ENCODE measurements at regions not wholly inside any gene's neighbourhood (a gene's known extent, or its start where the extent isn't known, plus 50 kb on each side); places are given as distances from the start of the nearest gene placed in this dataset.

DNA sequence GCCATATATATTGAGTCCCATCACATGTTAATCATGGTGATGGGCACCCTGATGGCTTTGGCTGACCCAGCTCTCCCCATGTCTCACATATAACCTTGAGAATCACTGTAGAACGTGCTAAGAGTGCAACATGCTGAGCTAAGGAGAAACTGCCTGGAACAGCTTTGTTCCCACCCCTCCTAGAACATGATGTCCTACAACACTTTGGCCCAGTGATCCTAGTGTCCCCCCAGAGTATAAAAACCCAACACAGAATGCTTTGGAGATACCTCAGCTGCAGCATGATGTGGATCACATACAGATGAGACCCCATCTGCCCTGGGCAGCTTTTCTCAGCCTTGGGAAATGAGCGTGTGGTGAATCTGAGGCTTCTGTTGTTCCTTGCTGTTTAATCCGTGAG lies 343.5 kb downstream of the NFIB start:
- Histone ChIP-seq H4K20me1 (replicated peaks; ENCODE audit: control insufficient read depth, extremely low read depth, insufficient read depth, low read length) (no peaks in the 10 kb centered on the region), H3K36me3 (ENCODE audit: control insufficient read depth in 2 of 2, extremely low read depth in 1 of 2, insufficient read depth in 2 of 2, low read length in 2 of 2) (no peaks in the 10 kb centered on the region), H3K27ac (ENCODE audit: insufficient read depth, low read depth, low read length) (no peak overlapping the region), H3K9me1 (replicated peaks; ENCODE audit: control insufficient read depth, extremely low read depth, insufficient read depth, low read length) (no peaks in the 10 kb centered on the region), H3K27me3 (ENCODE audit: control insufficient read depth in 2 of 2, insufficient read depth in 2 of 2, low read length in 2 of 2) (no peaks in the 10 kb centered on the region), H3K9ac (replicated peaks; ENCODE audit: extremely low read depth, insufficient read depth, low read length) (no peak overlapping the region), H3K4me2 (ENCODE audit: insufficient read depth, low read length) (no peak overlapping the region), H2AFZ (ENCODE audit: low read depth, low read length) (no peak overlapping the region), H3K4me1 (ENCODE audit: control insufficient read depth, extremely low read depth, insufficient read depth, low read length) (peaks cover 8% of the 10 kb centered on the region), H3K4me3 (replicated peaks in 1 of 3; ENCODE audit: insufficient read depth in 1 of 3, low read depth in 1 of 3, low read length in 3 of 3) (no peak overlapping the region), H3K79me2 (ENCODE audit: control insufficient read depth, insufficient read depth, low read length) (no peaks in the 10 kb centered on the region), H3K9me3 (replicated peaks; ENCODE audit: control insufficient read depth, insufficient read depth, low read length) (no peaks in the 10 kb centered on the region)
- intact Hi-C loops (cut with micrococcal nuclease) (no loop called here), dilution Hi-C loops (cut with MboI; ENCODE audit: extremely low pct_ligation_motif_present, low sequenced_read_pairs) (no loop called here)
- BruUV-seq (replicated peaks): no TSS peak
- DNase-seq (ENCODE audit: low read depth, low spot score) (no peak), FAIRE-seq (no peak)
- POLR2A ChIA-PET: no interaction called here
- TF ChIP-seq GATA2 (IDR thresholded peaks at IDR 0.05; ENCODE audit: insufficient read depth, insufficient read length, low read depth, low read length) (no peak), EZH2 (IDR thresholded peaks at IDR 0.05; ENCODE audit: borderline replicate concordance, low read depth, low read length, severe bottlenecking) (no peak), MAX (IDR thresholded peaks at IDR 0.05; ENCODE audit: insufficient read depth, insufficient read length) (no peak), FOS (IDR thresholded peaks at IDR 0.05; ENCODE audit: borderline replicate concordance, insufficient read depth, low read length) (no peak), MYC (IDR thresholded peaks at IDR 0.05; ENCODE audit: low read depth, low read length) (no peak), JUN (IDR thresholded peaks at IDR 0.05; ENCODE audit: borderline replicate concordance, insufficient read depth, insufficient read length, low read depth) (no peak), POLR2AphosphoS5 (IDR thresholded peaks at IDR 0.05; ENCODE audit: insufficient read depth, low read depth, low read length) (no peak), POLR2A (IDR thresholded peaks at IDR 0.05; ENCODE audit: low read depth, low read length) (no peak)
- TF ChIP-seq, protein P1, sequence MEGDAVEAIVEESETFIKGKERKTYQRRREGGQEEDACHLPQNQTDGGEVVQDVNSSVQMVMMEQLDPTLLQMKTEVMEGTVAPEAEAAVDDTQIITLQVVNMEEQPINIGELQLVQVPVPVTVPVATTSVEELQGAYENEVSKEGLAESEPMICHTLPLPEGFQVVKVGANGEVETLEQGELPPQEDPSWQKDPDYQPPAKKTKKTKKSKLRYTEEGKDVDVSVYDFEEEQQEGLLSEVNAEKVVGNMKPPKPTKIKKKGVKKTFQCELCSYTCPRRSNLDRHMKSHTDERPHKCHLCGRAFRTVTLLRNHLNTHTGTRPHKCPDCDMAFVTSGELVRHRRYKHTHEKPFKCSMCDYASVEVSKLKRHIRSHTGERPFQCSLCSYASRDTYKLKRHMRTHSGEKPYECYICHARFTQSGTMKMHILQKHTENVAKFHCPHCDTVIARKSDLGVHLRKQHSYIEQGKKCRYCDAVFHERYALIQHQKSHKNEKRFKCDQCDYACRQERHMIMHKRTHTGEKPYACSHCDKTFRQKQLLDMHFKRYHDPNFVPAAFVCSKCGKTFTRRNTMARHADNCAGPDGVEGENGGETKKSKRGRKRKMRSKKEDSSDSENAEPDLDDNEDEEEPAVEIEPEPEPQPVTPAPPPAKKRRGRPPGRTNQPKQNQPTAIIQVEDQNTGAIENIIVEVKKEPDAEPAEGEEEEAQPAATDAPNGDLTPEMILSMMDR (IDR thresholded peaks at IDR 0.05; ENCODE audit: extremely low read depth in 1 of 2, insufficient read depth in 1 of 2, low read depth in 1 of 2, low read length in 2 of 2): no peak
- CTCF ChIA-PET: interaction anchor here (1.1 kb wide), 1 partner anchor 63 kb away, joined by 3 read pairs; no protein-coding TSS in a partner anchor

All from endothelial cell of umbilical vein (primary cell).